ENCODE measurements at regions not wholly inside any gene's neighbourhood (a gene's known extent, or its start where the extent isn't known, plus 50 kb on each side); places are given as distances from the start of the nearest gene placed in this dataset.

GRCh38 chr13:65302691-65303090 lies 1927.4 kb downstream of the PCDH9 start:
- TF ChIP-seq, protein P1, sequence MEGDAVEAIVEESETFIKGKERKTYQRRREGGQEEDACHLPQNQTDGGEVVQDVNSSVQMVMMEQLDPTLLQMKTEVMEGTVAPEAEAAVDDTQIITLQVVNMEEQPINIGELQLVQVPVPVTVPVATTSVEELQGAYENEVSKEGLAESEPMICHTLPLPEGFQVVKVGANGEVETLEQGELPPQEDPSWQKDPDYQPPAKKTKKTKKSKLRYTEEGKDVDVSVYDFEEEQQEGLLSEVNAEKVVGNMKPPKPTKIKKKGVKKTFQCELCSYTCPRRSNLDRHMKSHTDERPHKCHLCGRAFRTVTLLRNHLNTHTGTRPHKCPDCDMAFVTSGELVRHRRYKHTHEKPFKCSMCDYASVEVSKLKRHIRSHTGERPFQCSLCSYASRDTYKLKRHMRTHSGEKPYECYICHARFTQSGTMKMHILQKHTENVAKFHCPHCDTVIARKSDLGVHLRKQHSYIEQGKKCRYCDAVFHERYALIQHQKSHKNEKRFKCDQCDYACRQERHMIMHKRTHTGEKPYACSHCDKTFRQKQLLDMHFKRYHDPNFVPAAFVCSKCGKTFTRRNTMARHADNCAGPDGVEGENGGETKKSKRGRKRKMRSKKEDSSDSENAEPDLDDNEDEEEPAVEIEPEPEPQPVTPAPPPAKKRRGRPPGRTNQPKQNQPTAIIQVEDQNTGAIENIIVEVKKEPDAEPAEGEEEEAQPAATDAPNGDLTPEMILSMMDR (IDR thresholded peaks at IDR 0.05), result no peak
- no peak for TF ChIP-seq POLR2A (IDR thresholded peaks at IDR 0.05)
